ENCODE measurements at regions not wholly inside any gene's neighbourhood (a gene's known extent, or its start where the extent isn't known, plus 50 kb on each side); places are given as distances from the start of the nearest gene placed in this dataset.

DNA sequence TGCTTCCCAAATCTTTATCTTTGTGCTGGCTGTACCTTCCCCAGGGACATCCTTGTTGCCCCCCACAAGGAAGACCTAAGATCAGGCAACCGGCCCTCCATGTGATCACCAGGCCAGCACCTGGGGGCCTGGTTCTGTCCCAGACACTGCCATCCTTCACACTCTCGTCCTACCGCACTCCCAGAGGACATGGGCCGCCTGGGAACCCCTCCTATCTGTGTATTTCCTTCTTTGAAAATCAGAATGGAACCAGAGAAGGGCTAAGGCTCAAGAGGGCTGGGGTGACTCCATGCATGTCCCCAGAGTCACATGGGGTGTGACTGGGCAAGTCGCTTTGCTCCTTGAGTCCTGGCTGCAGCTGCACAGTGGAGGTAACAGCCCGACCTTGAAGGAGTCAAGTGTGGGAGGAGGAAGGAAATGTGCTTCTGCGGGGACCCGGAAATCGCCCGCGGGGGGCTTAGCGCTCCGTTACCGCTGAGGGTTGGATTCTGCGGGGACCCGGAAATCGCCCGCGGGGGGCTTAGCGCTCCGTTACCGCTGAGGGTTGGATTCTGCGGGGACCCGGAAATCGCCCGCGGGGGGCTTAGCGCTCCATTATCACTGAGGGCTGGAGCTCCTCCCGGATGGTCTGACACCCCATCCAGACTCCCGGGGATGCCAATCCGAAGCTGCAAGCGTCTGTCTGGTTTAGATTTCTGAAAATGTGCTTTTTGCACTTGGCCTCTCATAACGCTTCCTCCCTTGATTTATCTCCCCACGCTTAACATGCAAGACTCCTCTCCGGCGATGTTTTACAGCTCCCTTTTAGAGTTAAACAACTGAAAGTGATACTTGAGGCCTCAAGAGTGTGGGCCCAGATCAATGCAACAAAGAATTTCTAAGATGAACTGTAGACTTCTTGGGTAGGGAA, 278.9 kb downstream of the NPHP4 start:
- TF ChIP-seq, protein P1, sequence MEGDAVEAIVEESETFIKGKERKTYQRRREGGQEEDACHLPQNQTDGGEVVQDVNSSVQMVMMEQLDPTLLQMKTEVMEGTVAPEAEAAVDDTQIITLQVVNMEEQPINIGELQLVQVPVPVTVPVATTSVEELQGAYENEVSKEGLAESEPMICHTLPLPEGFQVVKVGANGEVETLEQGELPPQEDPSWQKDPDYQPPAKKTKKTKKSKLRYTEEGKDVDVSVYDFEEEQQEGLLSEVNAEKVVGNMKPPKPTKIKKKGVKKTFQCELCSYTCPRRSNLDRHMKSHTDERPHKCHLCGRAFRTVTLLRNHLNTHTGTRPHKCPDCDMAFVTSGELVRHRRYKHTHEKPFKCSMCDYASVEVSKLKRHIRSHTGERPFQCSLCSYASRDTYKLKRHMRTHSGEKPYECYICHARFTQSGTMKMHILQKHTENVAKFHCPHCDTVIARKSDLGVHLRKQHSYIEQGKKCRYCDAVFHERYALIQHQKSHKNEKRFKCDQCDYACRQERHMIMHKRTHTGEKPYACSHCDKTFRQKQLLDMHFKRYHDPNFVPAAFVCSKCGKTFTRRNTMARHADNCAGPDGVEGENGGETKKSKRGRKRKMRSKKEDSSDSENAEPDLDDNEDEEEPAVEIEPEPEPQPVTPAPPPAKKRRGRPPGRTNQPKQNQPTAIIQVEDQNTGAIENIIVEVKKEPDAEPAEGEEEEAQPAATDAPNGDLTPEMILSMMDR (conservative IDR thresholded peaks at IDR 0.05; ENCODE audit: low read depth in 2 of 2) = no peak
- TF ChIP-seq EZH2phosphoT487 (IDR thresholded peaks at IDR 0.05; ENCODE audit: unreplicated experiment) (no peak), ZNF331 (CRISPR knock-in tag; IDR thresholded peaks at IDR 0.05; ENCODE audit: low read depth) (no peak), ZNF114 (CRISPR knock-in tag; IDR thresholded peaks at IDR 0.05) (no peak), NANOG (IDR thresholded peaks at IDR 0.05; ENCODE audit: borderline replicate concordance) (no peak), POLR2AphosphoS5 (IDR thresholded peaks at IDR 0.05; ENCODE audit: low read depth) (no peak), STAT1 (IDR thresholded peaks at IDR 0.05; ENCODE audit: unreplicated experiment) (no peak), CREB1 (CRISPR knock-in tag; IDR thresholded peaks at IDR 0.05; ENCODE audit: low read depth) (no peak), JUNB (IDR thresholded peaks at IDR 0.05; ENCODE audit: unreplicated experiment) (no peak), EZH2 (IDR thresholded peaks at IDR 0.05; ENCODE audit: low read depth, unreplicated experiment) (no peak)
- TF ChIP-seq, protein P2, sequence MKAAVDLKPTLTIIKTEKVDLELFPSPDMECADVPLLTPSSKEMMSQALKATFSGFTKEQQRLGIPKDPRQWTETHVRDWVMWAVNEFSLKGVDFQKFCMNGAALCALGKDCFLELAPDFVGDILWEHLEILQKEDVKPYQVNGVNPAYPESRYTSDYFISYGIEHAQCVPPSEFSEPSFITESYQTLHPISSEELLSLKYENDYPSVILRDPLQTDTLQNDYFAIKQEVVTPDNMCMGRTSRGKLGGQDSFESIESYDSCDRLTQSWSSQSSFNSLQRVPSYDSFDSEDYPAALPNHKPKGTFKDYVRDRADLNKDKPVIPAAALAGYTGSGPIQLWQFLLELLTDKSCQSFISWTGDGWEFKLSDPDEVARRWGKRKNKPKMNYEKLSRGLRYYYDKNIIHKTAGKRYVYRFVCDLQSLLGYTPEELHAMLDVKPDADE (IDR thresholded peaks at IDR 0.05) = no peak
- TF ChIP-seq, protein P3, sequence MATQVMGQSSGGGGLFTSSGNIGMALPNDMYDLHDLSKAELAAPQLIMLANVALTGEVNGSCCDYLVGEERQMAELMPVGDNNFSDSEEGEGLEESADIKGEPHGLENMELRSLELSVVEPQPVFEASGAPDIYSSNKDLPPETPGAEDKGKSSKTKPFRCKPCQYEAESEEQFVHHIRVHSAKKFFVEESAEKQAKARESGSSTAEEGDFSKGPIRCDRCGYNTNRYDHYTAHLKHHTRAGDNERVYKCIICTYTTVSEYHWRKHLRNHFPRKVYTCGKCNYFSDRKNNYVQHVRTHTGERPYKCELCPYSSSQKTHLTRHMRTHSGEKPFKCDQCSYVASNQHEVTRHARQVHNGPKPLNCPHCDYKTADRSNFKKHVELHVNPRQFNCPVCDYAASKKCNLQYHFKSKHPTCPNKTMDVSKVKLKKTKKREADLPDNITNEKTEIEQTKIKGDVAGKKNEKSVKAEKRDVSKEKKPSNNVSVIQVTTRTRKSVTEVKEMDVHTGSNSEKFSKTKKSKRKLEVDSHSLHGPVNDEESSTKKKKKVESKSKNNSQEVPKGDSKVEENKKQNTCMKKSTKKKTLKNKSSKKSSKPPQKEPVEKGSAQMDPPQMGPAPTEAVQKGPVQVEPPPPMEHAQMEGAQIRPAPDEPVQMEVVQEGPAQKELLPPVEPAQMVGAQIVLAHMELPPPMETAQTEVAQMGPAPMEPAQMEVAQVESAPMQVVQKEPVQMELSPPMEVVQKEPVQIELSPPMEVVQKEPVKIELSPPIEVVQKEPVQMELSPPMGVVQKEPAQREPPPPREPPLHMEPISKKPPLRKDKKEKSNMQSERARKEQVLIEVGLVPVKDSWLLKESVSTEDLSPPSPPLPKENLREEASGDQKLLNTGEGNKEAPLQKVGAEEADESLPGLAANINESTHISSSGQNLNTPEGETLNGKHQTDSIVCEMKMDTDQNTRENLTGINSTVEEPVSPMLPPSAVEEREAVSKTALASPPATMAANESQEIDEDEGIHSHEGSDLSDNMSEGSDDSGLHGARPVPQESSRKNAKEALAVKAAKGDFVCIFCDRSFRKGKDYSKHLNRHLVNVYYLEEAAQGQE (IDR thresholded peaks at IDR 0.05; ENCODE audit: unreplicated experiment) = no peak
- TF ChIP-seq, protein P4, sequence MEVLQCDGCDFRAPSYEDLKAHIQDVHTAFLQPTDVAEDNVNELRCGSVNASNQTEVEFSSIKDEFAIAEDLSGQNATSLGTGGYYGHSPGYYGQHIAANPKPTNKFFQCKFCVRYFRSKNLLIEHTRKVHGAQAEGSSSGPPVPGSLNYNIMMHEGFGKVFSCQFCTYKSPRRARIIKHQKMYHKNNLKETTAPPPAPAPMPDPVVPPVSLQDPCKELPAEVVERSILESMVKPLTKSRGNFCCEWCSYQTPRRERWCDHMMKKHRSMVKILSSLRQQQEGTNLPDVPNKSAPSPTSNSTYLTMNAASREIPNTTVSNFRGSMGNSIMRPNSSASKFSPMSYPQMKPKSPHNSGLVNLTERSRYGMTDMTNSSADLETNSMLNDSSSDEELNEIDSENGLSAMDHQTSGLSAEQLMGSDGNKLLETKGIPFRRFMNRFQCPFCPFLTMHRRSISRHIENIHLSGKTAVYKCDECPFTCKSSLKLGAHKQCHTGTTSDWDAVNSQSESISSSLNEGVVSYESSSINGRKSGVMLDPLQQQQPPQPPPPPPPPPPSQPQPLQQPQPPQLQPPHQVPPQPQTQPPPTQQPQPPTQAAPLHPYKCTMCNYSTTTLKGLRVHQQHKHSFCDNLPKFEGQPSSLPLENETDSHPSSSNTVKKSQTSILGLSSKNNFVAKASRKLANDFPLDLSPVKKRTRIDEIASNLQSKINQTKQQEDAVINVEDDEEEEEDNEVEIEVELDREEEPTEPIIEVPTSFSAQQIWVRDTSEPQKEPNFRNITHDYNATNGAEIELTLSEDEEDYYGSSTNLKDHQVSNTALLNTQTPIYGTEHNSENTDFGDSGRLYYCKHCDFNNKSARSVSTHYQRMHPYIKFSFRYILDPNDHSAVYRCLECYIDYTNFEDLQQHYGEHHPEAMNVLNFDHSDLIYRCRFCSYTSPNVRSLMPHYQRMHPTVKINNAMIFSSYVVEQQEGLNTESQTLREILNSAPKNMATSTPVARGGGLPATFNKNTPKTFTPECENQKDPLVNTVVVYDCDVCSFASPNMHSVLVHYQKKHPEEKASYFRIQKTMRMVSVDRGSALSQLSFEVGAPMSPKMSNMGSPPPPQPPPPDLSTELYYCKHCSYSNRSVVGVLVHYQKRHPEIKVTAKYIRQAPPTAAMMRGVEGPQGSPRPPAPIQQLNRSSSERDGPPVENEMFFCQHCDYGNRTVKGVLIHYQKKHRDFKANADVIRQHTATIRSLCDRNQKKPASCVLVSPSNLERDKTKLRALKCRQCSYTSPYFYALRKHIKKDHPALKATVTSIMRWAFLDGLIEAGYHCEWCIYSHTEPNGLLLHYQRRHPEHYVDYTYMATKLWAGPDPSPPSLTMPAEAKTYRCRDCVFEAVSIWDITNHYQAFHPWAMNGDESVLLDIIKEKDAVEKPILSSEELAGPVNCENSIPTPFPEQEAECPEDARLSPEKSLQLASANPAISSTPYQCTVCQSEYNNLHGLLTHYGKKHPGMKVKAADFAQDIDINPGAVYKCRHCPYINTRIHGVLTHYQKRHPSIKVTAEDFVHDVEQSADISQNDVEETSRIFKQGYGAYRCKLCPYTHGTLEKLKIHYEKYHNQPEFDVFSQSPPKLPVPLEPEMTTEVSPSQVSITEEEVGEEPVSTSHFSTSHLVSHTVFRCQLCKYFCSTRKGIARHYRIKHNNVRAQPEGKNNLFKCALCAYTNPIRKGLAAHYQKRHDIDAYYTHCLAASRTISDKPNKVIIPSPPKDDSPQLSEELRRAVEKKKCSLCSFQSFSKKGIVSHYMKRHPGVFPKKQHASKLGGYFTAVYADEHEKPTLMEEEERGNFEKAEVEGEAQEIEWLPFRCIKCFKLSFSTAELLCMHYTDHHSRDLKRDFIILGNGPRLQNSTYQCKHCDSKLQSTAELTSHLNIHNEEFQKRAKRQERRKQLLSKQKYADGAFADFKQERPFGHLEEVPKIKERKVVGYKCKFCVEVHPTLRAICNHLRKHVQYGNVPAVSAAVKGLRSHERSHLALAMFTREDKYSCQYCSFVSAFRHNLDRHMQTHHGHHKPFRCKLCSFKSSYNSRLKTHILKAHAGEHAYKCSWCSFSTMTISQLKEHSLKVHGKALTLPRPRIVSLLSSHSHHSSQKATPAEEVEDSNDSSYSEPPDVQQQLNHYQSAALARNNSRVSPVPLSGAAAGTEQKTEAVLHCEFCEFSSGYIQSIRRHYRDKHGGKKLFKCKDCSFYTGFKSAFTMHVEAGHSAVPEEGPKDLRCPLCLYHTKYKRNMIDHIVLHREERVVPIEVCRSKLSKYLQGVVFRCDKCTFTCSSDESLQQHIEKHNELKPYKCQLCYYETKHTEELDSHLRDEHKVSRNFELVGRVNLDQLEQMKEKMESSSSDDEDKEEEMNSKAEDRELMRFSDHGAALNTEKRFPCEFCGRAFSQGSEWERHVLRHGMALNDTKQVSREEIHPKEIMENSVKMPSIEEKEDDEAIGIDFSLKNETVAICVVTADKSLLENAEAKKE (CRISPR knock-in tag; IDR thresholded peaks at IDR 0.05) = no peak
- Histone ChIP-seq H3K4me2 (no peak overlapping the region), H3K79me2 (replicated peaks; ENCODE audit: insufficient read depth) (no peaks in the 10 kb centered on the region), H3K27ac (ENCODE audit: low read depth) (no peak overlapping the region), H3K36me3 (ENCODE audit: insufficient read depth) (no peaks in the 10 kb centered on the region), H3K27me3 (ENCODE audit: insufficient read depth) (no peaks in the 10 kb centered on the region), H3K4me1 (ENCODE audit: insufficient read depth) (no peaks in the 10 kb centered on the region), H3F3A (replicated peaks; ENCODE audit: low read depth) (no peaks in the 10 kb centered on the region), H3K9me2 (ENCODE audit: insufficient read depth) (no peaks in the 10 kb centered on the region), H3K4me3 (no peak overlapping the region), H4K20me1 (replicated peaks; ENCODE audit: insufficient read depth) (no peaks in the 10 kb centered on the region), H2AFZ (no peak overlapping the region)
- peaks cover 21% of the 10 kb centered on the region for H3K9me3 Mint-ChIP-seq
- H3K4me3 Mint-ChIP-seq = no peak overlapping the region
- DNase-seq (ENCODE audit: low spot score) (peak; percentile 0), ATAC-seq (no peak)
- no peaks in the 10 kb centered on the region for H3K27me3 Mint-ChIP-seq (ENCODE audit: insufficient read depth, low read depth, poor library complexity)
- peaks cover 16% of the 10 kb centered on the region for H3K4me1 Mint-ChIP-seq
- H3K36me3 Mint-ChIP-seq (ENCODE audit: low read depth) = peaks cover 8% of the 10 kb centered on the region; the same call in 1 of the 3 replicates
- no peak overlapping the region for H3K27ac Mint-ChIP-seq
